DMS79 treated with DMSO at 0.1 percent for 48 hours (cell line): ENCODE measurements at regions not wholly inside any gene's neighbourhood (a gene's known extent, or its start where the extent isn't known, plus 50 kb on each side); places are given as distances from the start of the nearest gene placed in this dataset.
"Not testable (repeated sequence)": the region's sequence is repeated elsewhere in the genome, so short reads cannot be mapped to it uniquely, and the experiment has no call there.

Source experiments
- DNase-seq: peaks from one replicate; lab custom pipeline; 2025; lab: John Stamatoyannopoulos, UW

- DNase-seq: no peak
Observed at GRCh38 chr15:98277602-98278001, 317.1 kb downstream of the ARRDC4 start.

- DNase-seq: no peak
Observed at GRCh38 chr15:98280284-98280975, 319.9 kb downstream of the ARRDC4 start.

GRCh38 chr15:98281130-98281529 is 320.6 kb downstream of the ARRDC4 start:
- DNase-seq: no peak

- DNase-seq: no peak
Observed at GRCh38 chr15:98282656-98283332, 322.3 kb downstream of the ARRDC4 start.

GRCh38 chr15:98286200-98286599 is 325.7 kb downstream of the ARRDC4 start:
- no peak for DNase-seq

- DNase-seq: no peak
Observed at GRCh38 chr15:98286831-98287230, 326.3 kb downstream of the ARRDC4 start.

GRCh38 chr15:98288091-98288590 is 327.6 kb downstream of the ARRDC4 start:
- no peak for DNase-seq

GRCh38 chr15:98289747-98290146 is 329.2 kb downstream of the ARRDC4 start:
- no peak for DNase-seq

GRCh38 chr15:98292442-98293240 is 332.1 kb downstream of the ARRDC4 start:
- no peak for DNase-seq

GRCh38 chr15:98294126-98294525 is 333.6 kb downstream of the ARRDC4 start:
- no peak for DNase-seq

GRCh38 chr15:98295101-98295759 is 334.7 kb downstream of the ARRDC4 start:
- DNase-seq: not testable (repeated sequence)

- DNase-seq: no peak
Observed at GRCh38 chr15:98296653-98297052, 336.1 kb downstream of the ARRDC4 start.

- no peak for DNase-seq
Observed at GRCh38 chr15:98304371-98304770, 343.9 kb downstream of the ARRDC4 start.

- no peak for DNase-seq
Observed at GRCh38 chr15:98308117-98308516, 340.2 kb upstream of the IGF1R start.

- peak; percentile 4 for DNase-seq
Observed at GRCh38 chr15:98311566-98312188, 336.7 kb upstream of the IGF1R start.

- no peak for DNase-seq
Observed at GRCh38 chr15:98312913-98313312, 335.4 kb upstream of the IGF1R start.

GRCh38 chr15:98315971-98316370 is 332.4 kb upstream of the IGF1R start:
- DNase-seq: no peak

GRCh38 chr15:98321896-98322295 is 326.4 kb upstream of the IGF1R start:
- DNase-seq: peak; percentile 23

- no peak for DNase-seq
Observed at GRCh38 chr15:98322581-98322980, 325.8 kb upstream of the IGF1R start.

GRCh38 chr15:98324341-98324970 is 323.9 kb upstream of the IGF1R start:
- DNase-seq: no peak

GRCh38 chr15:98326804-98327203 is 321.5 kb upstream of the IGF1R start:
- no peak for DNase-seq
